ENCODE measurements at regions not wholly inside any gene's neighbourhood (a gene's known extent, or its start where the extent isn't known, plus 50 kb on each side); places are given as distances from the start of the nearest gene placed in this dataset.
"Not testable (repeated sequence)": the region's sequence is repeated elsewhere in the genome, so short reads cannot be mapped to it uniquely, and the experiment has no call there.

- DNase-seq, result no peak
These were observed 251.4 kb upstream of the C2CD4B start for GRCh38 chr15:62416526-62416925.

- no peak for DNase-seq
These were observed 252.4 kb upstream of the C2CD4B start for GRCh38 chr15:62417439-62417838.

- not testable (repeated sequence) for DNase-seq
These were observed 253.4 kb upstream of the C2CD4B start for GRCh38 chr15:62418496-62418895.

GRCh38 chr15:62419192-62419591 lies 254.1 kb upstream of the C2CD4B start:
- DNase-seq, result no peak

GRCh38 chr15:62420371-62420770 lies 255.3 kb upstream of the C2CD4B start:
- DNase-seq, result not testable (repeated sequence)

GRCh38 chr15:62421289-62421688 lies 256.2 kb upstream of the C2CD4B start:
- no peak for DNase-seq

GRCh38 chr15:62426387-62426956 lies 261.4 kb upstream of the C2CD4B start:
- no peak for DNase-seq

- DNase-seq, result no peak
These were observed 263.2 kb upstream of the C2CD4B start for GRCh38 chr15:62428259-62428658.

- DNase-seq, result no peak
These were observed 263.9 kb upstream of the C2CD4B start for GRCh38 chr15:62428851-62429598.

GRCh38 chr15:62430056-62430455 lies 265.0 kb upstream of the C2CD4B start:
- DNase-seq, result no peak

- DNase-seq, result no peak
These were observed 265.5 kb upstream of the C2CD4B start for GRCh38 chr15:62430552-62430951.

GRCh38 chr15:62431008-62431797 lies 266.1 kb upstream of the C2CD4B start:
- DNase-seq, result no peak

GRCh38 chr15:62431817-62432216 lies 266.7 kb upstream of the C2CD4B start:
- DNase-seq, result no peak

- DNase-seq, result no peak
These were observed 267.8 kb upstream of the C2CD4B start for GRCh38 chr15:62432702-62433398.

- no peak for DNase-seq
These were observed 271.1 kb upstream of the C2CD4B start for GRCh38 chr15:62436235-62436634.

GRCh38 chr15:62437753-62438152 lies 272.7 kb upstream of the C2CD4B start:
- DNase-seq, result no peak

- DNase-seq, result no peak
These were observed 274.5 kb upstream of the C2CD4B start for GRCh38 chr15:62439543-62440016.

- DNase-seq, result no peak
These were observed 275.4 kb upstream of the C2CD4B start for GRCh38 chr15:62440362-62441105.

- DNase-seq, result no peak
These were observed 279.3 kb upstream of the C2CD4B start for GRCh38 chr15:62444104-62445022.

- DNase-seq, result no peak
These were observed 280.2 kb upstream of the C2CD4B start for GRCh38 chr15:62445244-62445643.

- no peak for DNase-seq
These were observed 281.9 kb upstream of the C2CD4B start for GRCh38 chr15:62446984-62447383.
